K562 (cell line): ENCODE measurements at regions not wholly inside any gene's neighbourhood (a gene's known extent, or its start where the extent isn't known, plus 50 kb on each side); places are given as distances from the start of the nearest gene placed in this dataset.

ENCODE experiments used
- ARID3B ChIP-seq: fragments of 250-450 bp; sonication (Bioruptor Pico); IDR thresholded peaks from 2 replicates; pipeline ENCODE4 v1.4.0; 2020; ENCODE audit warnings: borderline replicate concordance
- BHLHE40 ChIP-seq: IDR thresholded peaks from 2 replicates; pipeline ENCODE4 v1.6.1; 2011; ENCODE audit warnings: low read length, improper control_type of control experiment
- DMBX1 ChIP-seq: fragments of 250-450 bp; sonication (Bioruptor Pico); IDR thresholded peaks from 2 replicates; pipeline ENCODE4 v1.8.0; 2022; ENCODE audit warnings: inconsistent platforms, mild to moderate bottlenecking, moderate library complexity, borderline replicate concordance
- ELF4 ChIP-seq: fragments of 450-650 bp; formaldehyde crosslinking; IDR thresholded peaks from 2 replicates; pipeline ENCODE4 v1.4.0; 2022; ENCODE audit warnings: missing genetic modification characterization
- GMEB1 ChIP-seq: fragments of 250-450 bp; sonication (Bioruptor Pico); IDR thresholded peaks from 2 replicates; pipeline ENCODE4 v1.4.0; 2020; ENCODE audit warnings: mild to moderate bottlenecking
- MXD1 ChIP-seq: fragments of 250-450 bp; sonication (Bioruptor Pico); IDR thresholded peaks from 2 replicates; pipeline ENCODE4 v1.8.0; 2021; ENCODE audit warnings: borderline replicate concordance, mild to moderate bottlenecking, moderate library complexity; ENCODE audit not compliant: poor library complexity, severe bottlenecking
- NR4A1 ChIP-seq, 2 experiments: fragments of 250-450 bp in 1 of 2; fragments of 450-650 bp in 1 of 2; sonication (Bioruptor Pico) in 1 of 2; IDR thresholded peaks; 2 replicates each; pipeline versions ENCODE4 v1.4.0 to v1.6.1; 2016 to 2020; ENCODE audit warnings: mild to moderate bottlenecking in 2 of 2, missing compliant biosample characterization in 1 of 2, missing genetic modification characterization in 1 of 2, moderate library complexity in 1 of 2
- RAD21 ChIP-seq, 2 experiments: fragments of 250-450 bp in 1 of 2; fragments of 450-650 bp in 1 of 2; sonication (Bioruptor Pico) in 1 of 2; formaldehyde crosslinking in 1 of 2; IDR thresholded peaks in 1 of 2; conservative IDR thresholded peaks in 1 of 2; 2 replicates each; pipeline versions ENCODE4 v1.4.0 to v1.8.0; 2020 to 2022; ENCODE audit warnings: mild to moderate bottlenecking in 2 of 2, moderate library complexity in 1 of 2
- RNF219 ChIP-seq: fragments of 250-450 bp; sonication (Bioruptor Pico); IDR thresholded peaks from 2 replicates; pipeline ENCODE4 v1.5.0; 2022; ENCODE audit warnings: mild to moderate bottlenecking
- SMARCA4 ChIP-seq: fragments of 450-650 bp; IDR thresholded peaks from 2 replicates; pipeline ENCODE4 v1.6.1; 2016
- ZBTB17 ChIP-seq: fragments of 450-650 bp; formaldehyde crosslinking; IDR thresholded peaks from 2 replicates; pipeline ENCODE4 v1.4.0; 2020; ENCODE audit warnings: mild to moderate bottlenecking
- ZNF165 ChIP-seq: fragments of 250-450 bp; sonication (Bioruptor Pico); IDR thresholded peaks from 2 replicates; pipeline ENCODE4 v1.4.0; 2020; ENCODE audit warnings: borderline replicate concordance
- ZNF347 ChIP-seq: fragments of 450-650 bp; formaldehyde crosslinking; IDR thresholded peaks from 2 replicates; pipeline ENCODE4 v1.4.0; 2020; ENCODE audit warnings: low read depth, mild to moderate bottlenecking, moderate library complexity
- ZNF551 ChIP-seq: fragments of 250-450 bp; sonication (Bioruptor Pico); IDR thresholded peaks from 2 replicates; pipeline ENCODE4 v1.5.0; 2021; ENCODE audit warnings: mild to moderate bottlenecking, moderate library complexity
- ZNF644 ChIP-seq: fragments of 200-800 bp; sonication (Bioruptor generic); IDR thresholded peaks from 2 replicates; pipeline ENCODE4 v1.6.1; 2016; ENCODE audit warnings: low read depth, missing genetic modification characterization, missing compliant biosample characterization
- ZNF785 ChIP-seq: fragments of 250-450 bp; sonication (Bioruptor Pico); IDR thresholded peaks from 2 replicates; pipeline ENCODE4 v1.4.0; 2020; ENCODE audit warnings: mild to moderate bottlenecking
- TF ChIP-seq, protein P1 (sequence below): IDR thresholded peaks from 3 replicates; pipeline ENCODE4 v1.6.1; 2011; ENCODE audit warnings: borderline replicate concordance, mild to moderate bottlenecking, moderate library complexity; ENCODE audit not compliant: insufficient read length; ENCODE audit errors: extremely low read depth

DNA sequence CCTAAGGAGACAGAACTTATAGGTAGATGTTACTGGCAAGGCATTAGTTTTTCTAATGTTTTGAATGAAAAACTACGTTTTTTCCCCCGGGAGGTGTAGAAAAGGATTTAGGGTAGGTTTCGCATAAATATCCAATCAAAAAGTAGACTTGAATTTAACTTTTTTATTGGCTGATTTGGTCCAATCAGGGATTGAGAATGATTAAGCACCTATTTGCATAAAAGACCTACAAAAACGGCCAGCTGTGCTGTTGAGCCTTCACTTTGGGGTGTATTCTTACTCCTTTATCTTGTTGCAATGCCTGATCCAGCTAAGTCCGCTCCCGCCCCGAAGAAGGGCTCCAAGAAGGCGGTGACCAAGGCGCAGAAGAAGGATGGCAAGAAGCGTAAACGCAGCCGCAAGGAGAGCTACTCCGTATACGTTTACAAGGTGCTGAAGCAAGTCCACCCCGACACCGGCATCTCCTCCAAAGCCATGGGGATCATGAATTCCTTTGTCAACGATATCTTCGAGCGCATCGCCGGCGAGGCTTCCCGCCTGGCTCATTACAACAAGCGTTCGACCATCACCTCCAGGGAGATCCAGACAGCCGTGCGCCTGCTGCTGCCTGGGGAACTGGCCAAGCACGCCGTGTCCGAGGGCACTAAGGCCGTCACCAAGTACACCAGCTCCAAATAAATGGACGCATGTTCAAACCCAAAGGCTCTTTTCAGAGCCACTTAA lies 113.5 kb upstream of the BTN3A2 start (continued):
- TF ChIP-seq ARID3B (CRISPR knock-in tag) (no peak), GMEB1 (no peak), MXD1 (CRISPR knock-in tag) (no peak), ELF4 (CRISPR knock-in tag) (no peak), RAD21 (CRISPR knock-in tag; conservative IDR thresholded peaks at IDR 0.05 in 1 of 2, IDR thresholded peaks at IDR 0.05 in 1 of 2) (no peak), ZNF644 (tag) (no peak), ZNF785 (CRISPR knock-in tag) (no peak), DMBX1 (0 out of 2 replicates have a peak, but pooled peaks have one; percentile 20), BHLHE40 (no peak), ZNF551 (no peak), ZNF165 (CRISPR knock-in tag) (no peak), NR4A1 (CRISPR knock-in tag; IDR thresholded peaks at IDR 0.05) (no peak), NR4A1 (tag; IDR thresholded peaks at IDR 0.05) (no peak), RNF219 (CRISPR knock-in tag) (no peak), ZBTB17 (CRISPR knock-in tag) (no peak), ZNF347 (CRISPR knock-in tag) (no peak), SMARCA4 (no peak; the same call in 1 of the 2 replicates)
- TF ChIP-seq, protein P1, sequence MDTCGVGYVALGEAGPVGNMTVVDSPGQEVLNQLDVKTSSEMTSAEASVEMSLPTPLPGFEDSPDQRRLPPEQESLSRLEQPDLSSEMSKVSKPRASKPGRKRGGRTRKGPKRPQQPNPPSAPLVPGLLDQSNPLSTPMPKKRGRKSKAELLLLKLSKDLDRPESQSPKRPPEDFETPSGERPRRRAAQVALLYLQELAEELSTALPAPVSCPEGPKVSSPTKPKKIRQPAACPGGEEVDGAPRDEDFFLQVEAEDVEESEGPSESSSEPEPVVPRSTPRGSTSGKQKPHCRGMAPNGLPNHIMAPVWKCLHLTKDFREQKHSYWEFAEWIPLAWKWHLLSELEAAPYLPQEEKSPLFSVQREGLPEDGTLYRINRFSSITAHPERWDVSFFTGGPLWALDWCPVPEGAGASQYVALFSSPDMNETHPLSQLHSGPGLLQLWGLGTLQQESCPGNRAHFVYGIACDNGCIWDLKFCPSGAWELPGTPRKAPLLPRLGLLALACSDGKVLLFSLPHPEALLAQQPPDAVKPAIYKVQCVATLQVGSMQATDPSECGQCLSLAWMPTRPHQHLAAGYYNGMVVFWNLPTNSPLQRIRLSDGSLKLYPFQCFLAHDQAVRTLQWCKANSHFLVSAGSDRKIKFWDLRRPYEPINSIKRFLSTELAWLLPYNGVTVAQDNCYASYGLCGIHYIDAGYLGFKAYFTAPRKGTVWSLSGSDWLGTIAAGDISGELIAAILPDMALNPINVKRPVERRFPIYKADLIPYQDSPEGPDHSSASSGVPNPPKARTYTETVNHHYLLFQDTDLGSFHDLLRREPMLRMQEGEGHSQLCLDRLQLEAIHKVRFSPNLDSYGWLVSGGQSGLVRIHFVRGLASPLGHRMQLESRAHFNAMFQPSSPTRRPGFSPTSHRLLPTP = no peak
